K562 (cell line): ENCODE measurements at regions not wholly inside any gene's neighbourhood (a gene's known extent, or its start where the extent isn't known, plus 50 kb on each side); places are given as distances from the start of the nearest gene placed in this dataset.

Experiments used
- DACH1 ChIP-seq: fragments of 450-650 bp; IDR thresholded peaks from 2 replicates; pipeline ENCODE4 v1.6.1; 2018; ENCODE audit not compliant: partially characterized antibody
- MAX ChIP-seq: sonication (generic); formaldehyde crosslinking; IDR thresholded peaks from 2 replicates; pipeline ENCODE4 v1.9.0; 2022; ENCODE audit warnings: mild to moderate bottlenecking, missing genetic modification reagents
- POLR2AphosphoS5 ChIP-seq: IDR thresholded peaks from 2 replicates; pipeline ENCODE4 v1.6.1; 2011; ENCODE audit warnings: mild to moderate bottlenecking, low read depth, low read length, moderate library complexity; ENCODE audit not compliant: control insufficient read depth, insufficient read depth

DNA sequence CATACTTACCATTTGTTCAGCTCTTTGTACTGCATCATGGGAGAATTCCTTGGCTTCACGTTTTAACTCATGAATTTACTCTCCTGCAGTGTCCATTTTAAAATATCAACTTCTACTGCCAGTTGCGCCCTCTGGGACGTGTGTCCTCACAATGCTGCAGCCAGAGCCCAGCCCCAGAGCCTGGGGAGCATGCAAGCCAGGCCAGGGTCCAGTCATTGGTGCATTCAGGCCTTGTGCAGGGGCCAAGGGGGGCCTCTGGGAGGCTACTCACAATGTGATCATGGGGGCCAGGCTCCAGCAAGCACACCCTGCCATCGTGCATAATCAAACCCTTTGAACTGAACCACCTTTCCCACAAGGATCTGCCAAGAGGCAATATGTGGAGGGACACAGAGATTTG lies 105.6 kb upstream of the CCDC112 start:
- no peak for TF ChIP-seq POLR2AphosphoS5
- TF ChIP-seq DACH1, result no peak
- TF ChIP-seq MAX (CRISPR knock-in tag), result no peak
